Lung microvascular endothelial cell (primary cell): ENCODE measurements at regions not wholly inside any gene's neighbourhood (a gene's known extent, or its start where the extent isn't known, plus 50 kb on each side); places are given as distances from the start of the nearest gene placed in this dataset.

Source experiments
- DNase-seq, 2 donors: peaks; one replicate each; pipeline versions ENCODE4 v3.0.0 to v3.0.0-alpha.2; 2010; ENCODE audit warnings: low read depth in 2 of 2

DNA sequence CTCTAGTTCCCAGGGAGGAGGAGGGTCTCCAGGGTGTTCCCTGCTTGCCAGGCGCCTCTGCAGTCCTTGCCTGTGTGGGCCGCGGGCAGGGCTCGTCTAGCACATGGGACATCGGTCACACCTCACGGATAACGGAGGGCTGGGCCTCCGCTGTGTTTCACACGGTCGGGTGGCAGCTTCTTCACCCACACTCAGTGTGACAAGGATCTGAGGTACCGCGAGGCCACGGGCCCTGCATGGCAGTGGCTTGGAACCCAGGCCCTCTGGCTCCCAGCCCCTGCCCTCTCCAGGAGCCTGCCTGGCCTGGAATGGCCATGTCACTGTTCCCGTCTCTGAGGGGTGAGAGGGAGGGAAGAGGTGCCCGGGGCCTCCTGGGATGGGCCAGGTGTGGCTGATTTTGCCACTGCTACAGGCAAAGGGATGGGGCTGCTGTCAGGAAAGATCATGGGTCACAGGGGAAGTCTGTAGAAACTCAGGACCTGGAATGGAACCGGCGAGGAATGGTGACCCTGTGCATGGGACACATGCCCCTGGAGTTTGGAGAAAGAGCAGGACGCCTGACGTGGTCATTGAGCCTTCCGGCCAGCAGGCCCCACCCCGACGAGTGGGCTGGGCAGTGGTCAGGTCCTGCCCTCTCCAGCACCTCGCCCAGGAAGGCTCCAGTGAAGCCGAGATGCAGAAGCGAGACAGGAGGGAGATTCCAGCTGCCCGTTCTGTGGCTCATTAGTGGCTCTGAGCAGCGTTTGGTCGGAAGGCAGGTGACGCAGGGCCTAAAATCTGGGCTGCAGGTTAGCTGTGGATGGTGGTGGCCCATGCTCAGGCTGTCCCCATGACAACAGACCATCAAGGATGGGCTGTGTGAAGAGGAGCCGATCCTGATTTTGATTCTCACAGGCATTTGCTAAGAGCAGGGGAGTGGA lies 76.5 kb upstream of the GSE1 start:
- DNase-seq, result no peak

GRCh38 chr16:85537331-85537788 lies 75.8 kb upstream of the GSE1 start:
- DNase-seq, result no peak

DNA sequence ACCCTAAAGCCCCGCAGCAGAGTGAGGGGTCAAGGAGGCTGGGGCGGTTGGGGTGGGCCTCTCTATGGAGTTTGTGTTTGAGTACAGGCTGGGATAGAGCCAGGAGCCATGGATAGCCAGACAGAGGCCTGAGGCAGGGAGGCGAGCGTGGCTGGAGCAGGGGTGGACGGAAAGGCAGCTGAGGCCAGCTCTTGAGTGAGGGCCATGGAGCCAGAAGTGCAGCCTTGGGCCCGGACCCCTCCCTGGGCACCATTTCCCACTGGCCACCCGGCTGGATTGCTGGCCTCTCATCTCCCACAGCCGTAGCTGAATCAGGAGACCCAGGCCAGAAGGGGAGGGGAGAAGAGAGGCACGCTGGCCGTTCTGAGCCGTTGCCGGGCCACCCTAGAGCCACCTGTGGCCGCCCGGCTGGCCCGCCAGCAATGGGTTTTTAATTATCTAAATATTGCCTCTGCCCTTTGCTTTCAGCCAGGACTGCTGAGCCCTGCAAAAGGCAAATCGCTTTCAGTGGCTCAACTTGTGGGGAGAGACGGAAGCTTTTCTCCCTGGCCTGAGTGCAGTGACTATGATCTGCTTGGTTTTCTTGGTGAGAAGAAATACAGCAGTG lies 75.2 kb upstream of the GSE1 start:
- no peak for DNase-seq

GRCh38 chr16:85539084-85539483 lies 74.0 kb upstream of the GSE1 start:
- no peak for DNase-seq

GRCh38 chr16:85539629-85540291 lies 73.4 kb upstream of the GSE1 start:
- DNase-seq, result no peak

DNA sequence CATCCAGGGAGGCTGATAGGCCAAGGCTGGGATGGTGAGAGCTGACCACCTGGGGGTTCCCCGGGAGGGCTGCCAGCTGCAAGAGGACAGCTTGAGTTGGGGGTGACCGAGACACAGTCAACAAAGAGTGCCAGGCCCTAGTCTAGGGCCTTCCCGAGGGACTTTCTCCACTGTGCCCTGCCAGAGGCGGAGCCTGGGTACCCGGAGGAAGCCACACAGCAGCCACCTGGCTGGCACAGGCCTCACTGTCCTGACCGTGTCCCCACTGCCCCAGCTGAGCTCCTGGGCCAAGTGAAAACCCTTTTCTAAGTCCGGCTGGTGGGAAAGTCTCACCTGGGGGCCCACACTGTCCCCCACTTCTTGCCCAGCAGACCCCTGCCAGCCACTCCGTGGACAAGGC lies 71.9 kb upstream of the GSE1 start:
- DNase-seq, result no peak

- DNase-seq, result no peak
Measured at GRCh38 chr16:85541619-85541979, 71.5 kb upstream of the GSE1 start.

GRCh38 chr16:85541980-85542900 lies 70.9 kb upstream of the GSE1 start:
- no peak for DNase-seq

- DNase-seq, result no peak
Measured at GRCh38 chr16:85543536-85543935, 69.6 kb upstream of the GSE1 start.

- no peak for DNase-seq
Measured at GRCh38 chr16:85544016-85544415, 69.1 kb upstream of the GSE1 start.

- DNase-seq, result no peak
Measured at GRCh38 chr16:85544668-85545067, 68.5 kb upstream of the GSE1 start.

DNA sequence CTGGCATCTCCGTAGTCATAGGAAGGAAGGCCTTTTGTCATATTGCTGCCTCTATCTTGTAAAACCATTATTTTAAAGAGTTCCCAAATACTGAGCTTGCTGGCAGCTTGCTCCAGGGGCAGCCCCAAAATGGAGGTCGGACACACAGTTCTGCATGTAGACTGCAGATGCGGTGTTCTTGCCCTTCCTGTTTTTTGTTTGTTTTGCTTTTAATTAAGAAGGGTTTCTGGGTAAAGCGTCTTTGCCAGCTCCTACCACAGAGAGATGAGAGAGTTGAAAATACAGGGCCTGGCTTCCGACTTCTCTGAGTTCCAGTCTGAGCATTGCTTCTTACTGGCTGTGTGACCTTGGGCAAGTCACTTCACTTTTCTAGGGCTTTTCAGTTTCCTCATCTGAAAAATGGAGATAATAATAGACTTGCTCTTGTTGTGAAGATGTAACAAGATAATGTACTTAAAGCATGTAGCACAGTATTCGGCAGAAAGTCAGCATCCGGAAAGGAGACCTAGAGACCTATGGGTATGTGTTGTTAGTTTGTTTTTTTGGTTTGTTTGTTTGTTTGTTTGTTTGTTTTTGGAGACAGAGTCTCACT lies 67.8 kb upstream of the GSE1 start:
- no peak for DNase-seq

- DNase-seq, result peak; percentile 48 to 71
Measured at GRCh38 chr16:85546585-85547447, 66.3 kb upstream of the GSE1 start.

- DNase-seq, result no peak
Measured at GRCh38 chr16:85548375-85548774, 64.7 kb upstream of the GSE1 start.

GRCh38 chr16:85549766-85550421 lies 63.2 kb upstream of the GSE1 start:
- DNase-seq, result no peak

DNA sequence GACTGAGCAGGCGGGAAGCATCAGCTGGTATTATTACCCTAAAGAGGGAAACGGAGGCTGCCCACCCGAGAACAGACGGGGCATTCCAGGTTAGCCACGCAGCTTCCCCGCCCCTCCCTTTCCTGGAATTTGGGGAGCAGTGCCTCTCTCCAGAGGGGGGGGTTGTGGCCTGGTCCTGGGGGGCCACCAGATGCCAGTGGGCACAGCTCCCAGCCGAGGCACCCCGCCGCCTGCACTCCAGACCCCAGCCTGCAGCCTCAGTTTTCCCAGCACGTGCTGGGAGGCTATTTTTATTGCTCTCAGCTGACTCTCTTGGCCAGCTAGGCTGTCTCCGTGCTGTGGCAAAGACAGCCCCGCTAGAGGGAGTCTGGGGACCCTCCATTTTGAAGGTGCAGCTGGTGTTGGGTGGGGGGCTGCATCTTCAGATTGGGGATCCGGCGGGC lies 62.7 kb upstream of the GSE1 start:
- DNase-seq, result no peak

DNA sequence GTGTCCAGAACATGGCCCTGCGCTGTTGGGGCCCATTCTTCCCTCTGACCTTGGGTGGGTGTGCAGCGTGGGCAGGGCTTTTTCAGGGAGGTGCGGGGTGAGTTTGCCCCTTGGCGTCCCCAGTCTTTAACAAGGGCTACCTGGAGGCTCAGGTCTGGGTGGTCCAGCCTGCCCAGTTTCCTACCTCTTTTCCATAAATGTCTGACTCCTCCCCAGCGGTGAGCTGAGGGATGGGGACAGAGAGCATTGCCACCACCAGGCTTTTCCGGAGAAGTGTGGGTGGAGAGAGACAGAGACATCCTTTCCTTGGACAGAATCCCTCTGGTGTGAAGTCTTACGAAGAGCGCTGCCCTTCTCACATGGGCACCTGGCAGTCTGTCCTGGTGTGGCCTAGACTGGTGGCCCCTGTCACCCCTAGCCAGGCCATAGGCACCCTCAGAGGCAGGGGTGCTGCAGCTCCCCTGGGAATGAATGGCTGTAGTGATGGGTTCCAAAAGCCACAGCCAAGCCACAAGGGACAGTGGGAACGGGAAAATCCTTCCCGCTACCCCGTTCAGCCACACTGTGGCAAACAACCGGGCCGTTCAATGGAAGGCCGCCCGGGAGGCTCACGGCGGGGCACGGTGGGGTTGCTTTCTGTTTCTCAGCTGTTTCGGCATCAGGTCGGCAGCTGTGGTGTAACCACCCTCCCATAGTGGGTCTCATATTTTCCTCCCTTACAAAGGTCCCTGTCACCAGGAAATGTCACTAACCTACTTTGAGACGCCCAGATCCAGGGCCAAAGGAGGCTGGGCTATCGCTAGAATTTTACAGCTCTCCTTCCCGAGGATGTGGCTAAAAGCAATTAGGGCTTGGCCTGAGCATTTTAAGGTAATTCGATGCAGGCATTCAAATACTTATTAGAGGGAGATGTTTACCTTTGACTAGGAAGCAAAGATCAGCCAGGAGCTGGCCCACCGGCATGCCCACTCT lies 61.9 kb upstream of the GSE1 start:
- DNase-seq, result no peak

DNA sequence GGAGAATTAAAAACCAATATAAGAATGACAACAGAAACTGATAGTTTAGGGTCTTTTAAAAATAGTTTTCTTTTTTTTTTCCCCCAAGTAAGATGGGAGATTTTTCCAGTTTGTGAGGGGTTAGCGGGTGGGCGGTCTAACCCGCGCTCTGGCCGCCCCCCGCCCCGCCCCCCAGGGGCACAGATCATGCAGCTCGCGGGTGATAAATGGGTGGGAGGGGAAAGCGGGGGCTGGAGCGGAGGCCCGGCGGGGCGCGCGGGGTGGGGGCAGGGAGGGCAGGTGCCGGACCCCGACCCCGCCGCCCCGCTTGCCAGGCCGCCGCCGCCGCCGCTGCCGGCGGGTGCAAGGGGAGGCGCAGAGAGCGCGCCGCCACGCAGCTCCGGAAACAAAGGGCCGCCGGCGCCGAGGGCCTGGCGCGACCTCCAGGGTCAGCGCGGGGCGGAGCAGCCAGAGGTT lies 60.1 kb upstream of the GSE1 start:
- peak in 1 of 2 donors; percentile 46 for DNase-seq
